ENCODE measurements at regions not wholly inside any gene's neighbourhood (a gene's known extent, or its start where the extent isn't known, plus 50 kb on each side); places are given as distances from the start of the nearest gene placed in this dataset.

DNA sequence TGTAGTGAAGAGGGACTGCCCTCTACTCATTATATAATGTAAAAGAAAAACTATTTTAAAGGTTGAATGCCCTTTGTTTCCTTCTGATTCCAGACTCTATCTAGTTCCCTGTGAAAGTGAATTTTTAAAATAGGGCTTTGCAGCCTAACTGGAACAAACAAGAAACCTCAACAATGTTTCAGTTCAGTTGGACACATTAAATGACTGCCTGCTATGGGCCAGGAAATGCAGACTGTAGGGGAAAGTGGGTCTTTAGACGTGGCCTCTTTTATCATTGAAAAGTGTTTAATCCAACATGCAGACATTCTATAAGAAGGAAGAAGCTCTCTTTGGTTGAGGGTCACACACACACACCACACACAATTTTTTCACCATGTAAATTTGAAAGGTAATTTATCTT is 289.1 kb downstream of the ICE1 start:
- no peak for TF ChIP-seq CTCF (IDR thresholded peaks at IDR 0.05)
- TF ChIP-seq PREB (CRISPR knock-in tag; IDR thresholded peaks at IDR 0.05; ENCODE audit: borderline replicate concordance): no peak
- no peak for TF ChIP-seq ZNF138 (CRISPR knock-in tag; conservative IDR thresholded peaks at IDR 0.05)
- TF ChIP-seq SMAD4 (CRISPR knock-in tag; IDR thresholded peaks at IDR 0.05): no peak
- TF ChIP-seq GABPB1 (CRISPR knock-in tag; IDR thresholded peaks at IDR 0.05): no peak
- TF ChIP-seq, protein P1, sequence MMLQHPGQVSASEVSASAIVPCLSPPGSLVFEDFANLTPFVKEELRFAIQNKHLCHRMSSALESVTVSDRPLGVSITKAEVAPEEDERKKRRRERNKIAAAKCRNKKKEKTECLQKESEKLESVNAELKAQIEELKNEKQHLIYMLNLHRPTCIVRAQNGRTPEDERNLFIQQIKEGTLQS (CRISPR knock-in tag; conservative IDR thresholded peaks at IDR 0.05): no peak
- no peak for TF ChIP-seq CBFB (CRISPR knock-in tag; IDR thresholded peaks at IDR 0.05; ENCODE audit: low read depth)
